GM21360 (cell line): ENCODE measurements at regions not wholly inside any gene's neighbourhood (a gene's known extent, or its start where the extent isn't known, plus 50 kb on each side); places are given as distances from the start of the nearest gene placed in this dataset.

Source experiments
- ATAC-seq: cut with Tn5 transposase; IDR thresholded peaks from one replicate; pipeline ENCODE4 v1.9.1; 2021; ENCODE audit warnings: mild to moderate bottlenecking, moderate library complexity; ENCODE audit not compliant: unreplicated experiment

DNA sequence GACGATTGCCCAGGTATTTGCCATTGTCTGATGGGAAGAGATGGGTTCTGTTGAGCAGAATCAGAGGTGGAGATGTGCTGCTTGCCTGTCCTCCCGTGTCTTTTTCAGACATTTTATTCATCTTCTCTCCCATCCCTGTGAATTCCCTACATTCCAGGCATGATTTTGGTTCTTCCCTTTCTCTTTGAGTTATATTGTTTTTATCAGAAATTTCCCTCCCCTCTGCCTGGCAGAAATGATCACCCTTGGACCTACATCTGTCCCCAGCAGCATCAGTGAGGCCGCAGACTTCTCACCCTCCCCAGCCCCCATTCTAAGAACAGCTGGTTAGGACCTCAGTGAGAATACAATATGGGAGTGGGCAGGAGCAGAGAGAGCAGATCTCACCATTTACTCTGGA, 640.2 kb downstream of the CCDC171 start:
- ATAC-seq = no peak

DNA sequence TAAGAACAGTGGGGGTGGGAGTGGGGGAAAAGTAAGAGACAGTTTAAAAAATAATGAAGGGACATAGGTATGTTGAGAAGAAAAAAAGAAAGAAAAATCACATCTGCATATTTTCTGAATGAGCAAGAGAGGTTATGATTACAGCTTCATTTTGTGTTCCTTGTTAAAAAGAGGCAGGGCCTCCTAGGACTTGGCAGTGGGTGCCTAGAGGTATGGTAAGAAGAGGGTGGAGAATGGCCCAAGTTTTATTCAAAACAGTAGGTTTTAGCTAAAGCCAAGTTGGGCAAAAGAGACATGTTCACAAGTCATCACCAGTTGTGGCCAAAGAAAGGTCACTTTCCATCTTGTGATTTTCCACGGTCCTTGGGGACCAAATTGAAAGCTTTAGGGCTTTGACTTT, 643.4 kb downstream of the CCDC171 start:
- no peak for ATAC-seq

DNA sequence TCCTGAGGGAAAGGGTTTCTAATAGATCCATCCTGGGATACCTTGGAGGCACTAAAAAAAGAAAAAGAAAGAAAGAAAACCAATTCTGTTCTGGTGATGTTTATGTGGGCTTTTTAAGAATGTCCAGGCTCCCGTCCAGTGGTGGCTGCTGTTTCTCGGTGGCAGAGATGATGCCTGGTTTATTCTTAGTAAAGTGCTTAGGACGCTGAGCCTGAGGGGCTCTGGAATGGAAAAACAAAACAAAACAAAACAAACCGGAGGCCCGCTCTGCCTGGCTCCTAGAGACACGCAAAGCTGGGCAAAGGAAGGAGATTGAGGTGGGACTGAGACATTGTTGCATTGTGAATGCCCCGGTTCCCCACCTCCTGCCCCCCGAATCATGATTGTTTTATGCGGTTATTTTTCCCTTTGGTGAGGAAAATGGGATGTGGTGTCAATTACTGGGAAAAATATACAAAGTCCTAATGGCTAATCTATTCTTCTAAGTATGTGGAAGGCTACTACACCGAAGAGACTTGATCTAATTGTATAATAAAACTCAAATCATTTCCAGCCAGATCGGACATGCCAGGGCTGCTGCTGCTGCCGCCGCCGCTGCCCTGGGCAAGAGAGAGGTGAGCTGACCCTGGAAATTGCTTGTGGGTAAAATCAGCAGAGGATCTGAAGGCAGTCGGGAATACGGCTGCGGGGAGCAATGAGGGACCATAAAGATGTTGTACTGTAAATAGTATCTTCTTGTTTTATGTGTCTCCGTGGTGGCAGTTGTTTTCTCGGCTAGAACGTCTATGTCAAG, 644.9 kb downstream of the CCDC171 start:
- no peak for ATAC-seq

DNA sequence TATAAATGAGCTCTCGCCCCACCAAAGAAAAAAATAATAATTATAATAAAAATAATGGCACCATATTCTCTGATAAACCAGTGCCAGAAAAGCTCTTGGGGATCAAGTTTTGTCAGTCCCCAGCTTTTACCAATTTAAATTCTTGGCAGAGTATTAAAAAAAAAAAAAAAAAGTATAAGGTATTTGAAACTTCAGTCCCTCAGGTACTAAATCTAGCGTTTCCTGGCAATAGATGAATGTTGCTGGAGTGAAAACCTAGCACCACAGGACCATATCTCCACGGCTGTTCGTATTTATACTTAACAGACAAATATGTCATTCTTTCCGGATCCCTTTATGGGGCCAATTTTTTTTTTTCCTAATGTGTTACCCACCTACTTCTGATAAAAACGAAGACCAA, 646.2 kb downstream of the CCDC171 start:
- no peak for ATAC-seq

DNA sequence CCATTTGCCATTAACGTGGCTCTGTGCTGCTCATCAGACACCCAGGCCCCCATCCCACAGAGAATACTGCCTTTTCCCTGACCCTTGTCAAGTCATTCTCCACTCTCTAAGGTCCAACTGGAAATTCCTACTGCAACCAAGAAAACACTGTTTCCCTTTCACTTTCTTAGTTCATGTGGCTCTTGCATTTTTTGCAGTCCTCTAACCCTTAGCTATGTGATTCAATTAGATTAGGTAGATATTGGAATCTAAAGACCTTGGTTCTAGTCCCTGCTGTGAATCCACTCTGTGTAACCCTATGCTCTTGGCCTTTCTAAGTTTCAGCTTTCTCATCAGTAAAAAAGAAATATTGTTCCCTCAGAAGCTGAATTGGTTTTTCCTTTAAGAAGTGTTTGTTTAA, 649.4 kb downstream of the CCDC171 start:
- no peak for ATAC-seq

DNA sequence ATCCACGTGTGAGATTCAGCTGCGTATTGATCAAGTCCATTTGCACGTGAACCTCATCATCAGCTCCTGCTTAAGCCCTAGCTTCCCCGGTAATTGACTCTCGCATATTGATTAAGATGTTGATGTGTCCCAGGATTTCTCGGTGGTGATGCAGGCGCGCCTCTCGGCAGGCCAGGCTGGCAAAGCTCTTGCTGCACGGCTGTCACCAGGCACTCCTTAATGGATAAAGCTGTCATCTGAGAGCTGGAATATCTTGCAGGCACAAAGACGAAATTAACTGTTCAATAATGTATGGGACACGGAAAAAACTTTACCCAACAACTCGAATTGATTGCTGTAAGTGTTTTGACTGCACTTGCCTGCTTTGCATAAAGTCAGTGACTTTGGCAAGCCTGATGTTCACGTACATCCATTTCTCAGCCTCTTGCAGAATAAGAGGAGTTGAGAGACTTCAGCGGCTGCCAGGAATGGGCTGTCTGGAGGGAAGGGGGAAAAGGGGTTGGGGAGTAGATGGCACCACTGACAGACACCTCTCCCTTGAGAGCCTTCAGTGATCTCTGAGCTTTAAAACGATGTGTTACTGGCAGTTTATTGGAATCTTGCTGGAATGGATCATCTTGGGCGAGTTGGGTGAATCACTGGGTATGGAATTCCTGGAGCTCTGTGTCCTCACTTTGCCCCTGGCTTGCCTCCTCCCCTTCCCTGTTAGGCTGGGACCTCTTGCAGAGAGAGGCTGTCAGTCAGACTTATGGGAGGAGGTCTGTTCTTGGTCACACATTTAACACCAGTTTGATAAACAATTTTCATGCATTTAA, 650.3 kb downstream of the CCDC171 start:
- no peak for ATAC-seq

DNA sequence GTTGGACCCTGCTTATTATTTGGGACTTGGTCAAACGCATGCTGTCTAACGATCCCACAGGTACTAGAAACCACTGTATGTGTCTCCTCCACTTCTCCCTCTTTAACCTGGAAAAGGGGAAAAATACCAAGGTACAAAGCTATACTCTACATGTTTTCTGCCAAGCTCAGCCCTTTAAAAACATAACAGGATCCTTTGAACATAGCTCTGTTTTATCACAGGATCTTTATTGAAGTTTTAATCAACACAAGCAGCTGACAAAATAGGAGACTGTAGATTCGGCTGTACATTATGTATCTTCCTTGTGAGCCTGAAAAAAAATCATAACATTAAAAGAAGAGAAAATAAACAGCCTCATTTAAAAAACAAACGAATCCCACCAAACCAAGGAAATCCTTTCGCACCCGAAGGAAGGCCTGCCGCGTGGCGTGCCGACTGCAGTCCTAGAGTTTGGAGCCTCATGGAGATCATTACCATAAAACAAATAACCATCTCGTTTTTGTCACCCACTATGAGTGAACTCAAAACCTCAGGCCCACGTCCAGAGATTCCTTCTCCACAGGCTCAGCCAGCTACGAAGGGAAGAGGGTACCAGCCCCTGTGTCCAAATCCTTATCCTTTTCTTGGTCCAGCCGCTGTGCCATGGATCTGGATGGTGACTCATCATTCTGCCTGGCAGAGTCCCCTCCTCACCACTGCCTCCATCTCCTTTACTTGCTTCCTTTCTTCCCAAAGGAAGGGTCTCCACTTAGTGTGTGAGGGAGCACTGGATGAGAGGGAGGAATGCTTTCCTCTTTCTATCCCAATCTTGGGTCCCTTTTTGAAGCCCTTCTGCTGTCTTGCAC, 651.1 kb downstream of the CCDC171 start:
- ATAC-seq = no peak

DNA sequence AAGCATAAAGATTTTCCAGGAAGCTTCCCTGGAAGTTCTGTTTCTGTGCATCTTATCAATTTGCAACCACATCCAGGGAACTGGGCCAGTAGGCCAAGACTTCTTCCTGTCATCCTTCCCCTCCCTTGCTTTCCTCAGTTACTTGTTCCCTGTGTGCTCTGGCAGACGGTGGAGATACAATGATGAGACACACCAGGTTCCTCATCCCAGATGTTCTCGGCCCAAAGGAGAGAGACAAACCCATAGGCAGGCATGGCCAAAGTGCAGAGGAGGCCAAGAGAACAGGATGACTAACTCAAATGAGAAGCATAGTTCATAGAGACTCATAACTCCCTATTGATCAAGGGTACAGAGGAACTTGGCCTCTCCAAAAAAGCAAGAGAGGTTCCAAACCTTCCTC, 652.6 kb downstream of the CCDC171 start:
- ATAC-seq = no peak

DNA sequence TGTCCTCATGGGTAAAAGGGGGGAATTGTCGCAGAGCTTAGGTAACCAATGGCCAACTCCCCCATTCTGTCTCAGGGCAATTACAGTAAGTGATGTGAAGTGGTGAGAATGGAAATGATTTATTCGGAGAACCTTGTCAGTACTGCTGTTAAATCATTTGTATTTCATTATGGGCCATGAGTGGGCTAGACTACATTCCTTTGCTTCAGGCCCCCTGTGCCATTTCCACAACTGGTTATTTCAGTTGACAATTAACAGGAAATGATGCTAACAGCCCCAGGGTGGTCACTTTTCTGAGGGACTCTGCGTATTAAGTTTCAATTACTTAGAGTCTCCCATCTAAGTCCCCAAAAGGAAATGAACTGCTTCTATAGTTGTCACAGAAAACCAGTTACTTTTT, 653.7 kb downstream of the CCDC171 start:
- ATAC-seq = no peak

DNA sequence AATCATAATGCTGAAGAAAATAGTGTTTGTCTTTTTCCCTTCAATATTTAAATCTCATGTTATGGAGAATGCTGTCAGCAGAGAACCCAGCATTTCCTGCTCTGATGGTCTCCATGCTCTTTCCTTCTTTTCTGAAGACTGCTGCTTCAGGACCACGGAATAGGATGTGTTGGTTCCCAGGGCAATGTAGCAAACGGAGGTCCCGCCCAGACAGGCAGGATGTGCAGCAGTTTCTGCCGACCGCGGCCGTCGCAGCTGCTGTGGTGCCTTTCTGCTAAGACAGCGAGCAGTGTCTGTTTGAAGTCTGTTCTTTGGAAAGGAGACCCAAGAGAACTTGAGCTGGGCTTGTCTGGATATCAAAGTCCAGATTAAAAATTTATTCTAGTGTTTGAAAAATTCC, 654.3 kb downstream of the CCDC171 start:
- ATAC-seq = peak; percentile 81

DNA sequence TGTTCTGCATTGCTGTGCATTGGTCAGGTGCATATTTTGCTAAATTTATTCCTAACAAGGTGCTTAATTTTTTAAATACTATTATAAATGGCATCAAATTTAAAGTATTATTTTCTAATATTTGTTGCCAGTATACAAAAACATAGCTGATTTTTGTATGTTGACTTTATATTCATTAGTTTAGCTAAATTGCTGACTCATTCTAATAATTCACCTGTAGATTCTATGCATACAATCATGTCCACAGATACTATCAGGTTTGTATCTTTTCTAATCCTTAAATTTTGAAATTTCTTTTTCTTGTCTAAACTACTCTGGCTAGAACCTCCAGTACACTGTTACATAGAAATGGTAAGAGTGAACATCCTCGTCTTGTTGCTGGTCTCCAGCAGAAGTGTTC, 657.6 kb downstream of the CCDC171 start:
- no peak for ATAC-seq

DNA sequence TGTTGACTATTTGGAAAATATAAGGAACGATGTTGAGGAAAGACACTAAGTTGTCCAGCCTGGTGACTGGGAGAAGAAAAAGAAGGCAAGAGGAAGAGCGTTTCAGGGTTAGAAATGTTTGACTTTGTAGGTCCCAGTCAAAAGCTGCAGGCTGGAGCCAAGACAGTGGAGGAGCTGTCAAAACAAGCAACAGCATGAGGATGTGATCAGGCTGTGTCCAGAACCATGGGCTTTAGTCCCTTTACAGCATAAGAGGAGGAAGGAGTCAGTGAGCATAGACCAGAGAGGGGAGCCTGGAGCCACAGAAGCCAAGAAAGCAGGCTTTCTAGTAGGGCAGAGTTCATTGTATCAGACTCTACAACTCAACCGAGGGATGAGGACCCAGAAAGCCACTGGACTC, 658.5 kb downstream of the BNC2 start:
- ATAC-seq = no peak

DNA sequence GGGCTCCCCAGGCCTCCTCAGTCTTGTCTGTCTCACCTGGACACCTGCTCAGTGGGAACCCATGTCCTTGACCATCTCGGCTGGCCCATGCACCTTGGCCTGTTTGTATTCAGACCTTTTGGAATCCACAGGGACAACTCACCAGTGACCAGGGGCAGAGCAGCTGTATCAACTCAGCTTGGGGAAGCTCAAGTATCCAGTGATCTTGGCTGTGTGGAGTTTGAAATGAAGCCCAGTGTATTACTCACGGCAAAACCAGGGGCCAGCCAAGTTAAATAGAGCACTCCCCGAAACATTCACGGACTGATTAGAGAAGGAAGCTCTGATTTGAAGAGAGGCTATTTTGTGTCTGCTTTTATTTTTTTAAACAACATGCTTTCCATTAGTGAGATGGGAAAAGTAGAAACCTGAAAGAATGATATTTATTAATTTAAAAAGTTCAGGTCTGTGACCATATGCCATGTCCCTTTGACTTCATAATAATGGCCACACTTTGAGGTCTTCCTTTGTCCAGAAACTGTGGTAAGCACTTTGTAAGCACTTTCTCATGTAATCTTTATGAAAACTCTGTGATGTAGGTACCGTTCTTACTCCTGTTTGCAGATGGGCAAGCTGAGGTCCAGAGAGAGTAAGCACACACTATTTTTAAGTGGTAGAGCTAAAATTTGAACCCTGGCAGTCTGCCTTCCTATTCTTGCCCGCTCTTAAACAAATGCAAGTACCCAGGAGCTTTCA, 656.5 kb downstream of the BNC2 start:
- ATAC-seq = no peak

DNA sequence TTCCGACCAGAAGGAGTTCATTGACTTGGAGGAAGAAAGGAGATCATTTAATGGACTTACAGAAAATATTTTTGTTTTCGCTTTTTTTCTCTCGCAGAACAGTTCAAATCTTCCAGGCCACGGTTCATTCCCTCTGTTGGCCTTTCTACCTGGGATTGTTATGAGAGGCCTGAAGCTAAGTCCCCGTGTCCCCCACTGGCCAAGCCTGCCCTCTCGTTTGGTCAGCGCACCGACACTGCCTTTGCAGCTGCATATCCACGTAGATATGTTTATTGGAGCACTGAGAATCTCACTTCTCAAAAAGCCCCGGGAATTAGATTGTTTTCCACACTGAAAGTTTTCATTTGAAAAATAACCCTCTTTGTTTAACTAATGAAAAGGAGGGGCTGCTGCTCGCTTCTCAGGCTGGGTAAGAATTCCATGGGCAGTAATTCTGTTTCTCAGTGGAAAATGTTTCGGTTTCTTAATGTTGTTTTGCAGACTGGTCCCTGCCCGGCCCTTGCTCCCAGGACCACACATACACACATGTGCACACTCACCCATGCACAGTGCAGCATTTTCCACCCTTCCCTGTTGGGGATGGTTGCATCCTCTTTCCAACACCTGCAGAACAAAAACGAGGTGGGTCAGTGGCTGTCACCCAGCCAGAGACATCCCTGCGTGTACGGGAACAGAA, 655.7 kb downstream of the BNC2 start:
- ATAC-seq = no peak

DNA sequence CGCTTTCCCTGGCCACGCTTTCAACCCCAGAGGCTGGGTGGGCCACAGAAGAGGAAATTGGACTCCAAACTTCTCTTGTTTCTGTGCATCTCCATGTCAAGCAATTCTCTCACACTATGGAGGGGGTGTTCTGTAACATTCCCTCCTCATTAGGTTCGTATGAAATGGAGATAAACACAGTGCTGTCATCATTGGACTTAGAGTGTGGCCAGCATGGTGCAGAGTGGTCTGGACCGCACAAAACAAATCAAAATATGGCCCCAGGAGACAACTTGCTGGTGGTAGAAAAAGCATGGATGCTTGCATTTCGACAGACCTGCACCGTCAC, 655.2 kb downstream of the BNC2 start:
- ATAC-seq = no peak

DNA sequence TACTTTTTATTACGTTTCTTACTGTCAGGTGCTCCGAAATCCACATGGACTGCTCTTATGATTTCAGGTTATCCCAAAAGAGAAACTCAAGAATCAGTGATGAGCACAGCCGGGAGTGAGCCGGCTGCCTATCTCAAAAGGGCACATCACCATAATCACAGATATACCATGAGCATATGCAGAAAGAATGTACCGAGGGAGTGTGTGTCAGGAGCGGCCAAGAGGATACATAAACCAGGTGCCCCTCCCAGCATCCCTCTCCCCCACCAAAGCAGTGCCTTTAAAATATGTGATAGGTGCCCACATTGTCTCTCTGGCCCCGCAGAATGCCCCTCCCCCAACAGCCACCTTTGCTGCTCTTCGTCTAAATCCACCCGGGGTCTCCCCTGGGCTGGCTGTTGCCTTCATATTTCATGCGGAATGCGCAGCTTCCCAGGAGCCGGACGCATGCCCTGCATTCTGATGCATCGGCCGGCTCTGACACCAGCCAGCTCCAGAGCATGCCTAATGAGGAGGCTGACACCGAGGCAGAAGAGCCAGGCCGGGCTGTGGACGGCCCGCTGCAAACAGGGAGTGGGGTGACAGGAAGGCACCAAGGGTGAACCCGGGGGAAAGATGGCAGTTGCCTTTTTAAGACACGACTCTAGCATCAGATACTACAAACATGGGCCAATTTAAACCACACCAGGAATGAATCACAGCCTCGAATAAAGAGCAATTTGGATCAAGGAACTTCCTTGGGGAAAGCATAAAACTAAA, 652.3 kb downstream of the BNC2 start:
- ATAC-seq = no peak

DNA sequence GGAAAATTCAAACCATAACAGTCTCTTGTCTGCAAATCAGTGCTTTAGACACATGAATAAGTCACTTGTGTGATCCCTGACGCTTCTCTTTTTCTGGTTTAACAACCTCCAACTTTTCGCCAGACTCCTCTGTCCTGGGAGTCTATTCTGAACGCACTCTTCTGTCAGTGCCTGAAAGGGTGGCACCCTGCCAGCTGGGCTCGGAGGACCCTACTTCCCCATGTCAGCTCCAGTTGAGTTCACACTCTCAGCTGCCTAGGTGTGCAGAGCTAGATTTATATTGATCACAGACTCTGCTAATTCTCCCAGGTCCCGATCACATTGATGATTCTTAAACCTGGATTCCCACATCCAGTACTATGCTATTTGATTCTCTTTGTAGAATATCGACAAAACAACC, 649.1 kb downstream of the BNC2 start:
- ATAC-seq = no peak

DNA sequence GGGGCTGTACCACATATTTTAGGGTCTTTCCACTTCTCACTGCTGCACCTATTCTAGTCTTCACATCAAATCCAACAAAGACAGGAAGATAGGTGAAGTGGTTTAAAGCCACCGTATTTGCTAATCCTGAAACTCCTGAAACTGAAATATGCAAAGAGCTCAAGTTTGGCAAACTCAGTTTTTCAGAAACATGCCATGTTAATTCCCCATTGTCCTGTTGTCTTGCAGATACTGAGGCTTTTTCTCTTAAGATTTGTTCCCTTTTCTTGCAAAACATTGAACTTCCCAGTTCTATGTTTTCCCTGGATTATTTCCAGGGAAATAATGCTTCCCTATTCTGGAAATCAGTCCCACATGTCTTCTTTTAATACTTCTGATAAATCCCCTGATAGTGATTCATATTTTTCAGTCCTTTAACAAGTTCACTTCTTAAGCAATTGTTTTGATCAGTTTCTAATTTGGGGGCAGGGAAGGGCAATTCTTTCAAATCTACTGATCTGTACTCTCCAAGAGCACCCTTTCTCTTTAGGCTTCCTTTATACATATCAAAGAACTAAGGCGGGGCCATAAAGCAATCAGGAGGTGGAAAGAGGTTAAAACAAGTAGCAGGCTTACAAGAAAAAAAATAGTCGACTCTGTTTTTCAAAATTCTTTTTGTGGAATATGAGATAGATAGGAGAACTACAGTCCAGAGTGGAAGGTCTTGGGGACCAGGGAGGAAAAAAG, 648.5 kb downstream of the BNC2 start:
- no peak for ATAC-seq
